Spleen (tissue), 11 donors: ENCODE measurements at regions not wholly inside any gene's neighbourhood (a gene's known extent, or its start where the extent isn't known, plus 50 kb on each side); places are given as distances from the start of the nearest gene placed in this dataset.
"Not testable (repeated sequence)": the region's sequence is repeated elsewhere in the genome, so short reads cannot be mapped to it uniquely, and the experiment has no call there.

Source experiments
- DNase-seq: peaks from one replicate; pipeline ENCODE4 v3.0.0-alpha.2; 2020
- H3K27ac ChIP-seq, 8 donors: fragments of 200-600 bp; sonication (generic) in 7 of 8; 1 replicate in 4 of 8; 2 replicates in 4 of 8; pipeline versions ENCODE4 v1.5.0 to v1.8.0; 2016 to 2021; ENCODE audit warnings: inconsistent platforms in 4 of 8, mild to moderate bottlenecking in 4 of 8, moderate library complexity in 1 of 8
- H3K27me3 ChIP-seq, 7 donors: fragments of 200-600 bp; sonication (generic) in 6 of 7; replicated peaks in 1 of 7; 1 replicate in 4 of 7; 2 replicates in 3 of 7; pipeline versions ENCODE4 v1.5.0 to v1.8.0; 2016 to 2021; ENCODE audit warnings: inconsistent platforms in 3 of 7, mild to moderate bottlenecking in 1 of 7
- H3K36me3 ChIP-seq, 6 donors: fragments of 200-600 bp; sonication (generic) in 5 of 6; 1 replicate in 4 of 6; 2 replicates in 2 of 6; pipeline versions ENCODE4 v1.5.0 to v1.8.0; 2016 to 2021; ENCODE audit warnings: inconsistent platforms in 2 of 6
- H3K4me1 ChIP-seq, 6 donors: fragments of 200-600 bp; sonication (generic) in 5 of 6; 1 replicate in 3 of 6; 2 replicates in 3 of 6; pipeline versions ENCODE4 v1.5.0 to v1.8.0; 2016 to 2021; ENCODE audit warnings: inconsistent platforms in 3 of 6
- H3K4me3 ChIP-seq, 8 donors: fragments of 200-600 bp; sonication (generic) in 7 of 8; 1 replicate in 4 of 8; 2 replicates in 4 of 8; pipeline versions ENCODE4 v1.5.0 to v1.8.0; 2016 to 2021; ENCODE audit warnings: inconsistent platforms in 4 of 8, mild to moderate bottlenecking in 4 of 8, moderate library complexity in 2 of 8
- H3K9me3 ChIP-seq, 8 donors: fragments of 200-600 bp; sonication (generic) in 7 of 8; 1 replicate in 4 of 8; 2 replicates in 4 of 8; pipeline versions ENCODE4 v1.5.0 to v1.8.0; 2016 to 2021; ENCODE audit warnings: inconsistent platforms in 4 of 8
- CTCF ChIP-seq, 11 experiments: fragments of 200-600 bp in 7 of 11; fragments of 450-650 bp in 4 of 11; sonication (generic) in 4 of 11; IDR thresholded peaks in 8 of 11; conservative IDR thresholded peaks in 3 of 11; 1 replicate in 7 of 11; 2 replicates in 4 of 11; pipeline versions ENCODE4 v1.4.0 to v1.8.0; 2016 to 2021; ENCODE audit warnings: antibody characterized with exemption in 11 of 11, inconsistent platforms in 4 of 11, mild to moderate bottlenecking in 1 of 11
- POLR2A ChIP-seq, 3 donors: fragments of 450-650 bp; IDR thresholded peaks; one replicate each; pipeline ENCODE4 v1.5.1; 2017; ENCODE audit warnings: antibody characterized with exemption in 3 of 3, mild to moderate bottlenecking in 1 of 3
- POLR2AphosphoS5 ChIP-seq, 3 donors: sonication (generic); formaldehyde crosslinking; IDR thresholded peaks; one replicate each; pipeline ENCODE4 v1.5.1; 2017; ENCODE audit warnings: antibody characterized with exemption in 3 of 3
- WGBS, 5 donors: extraction: QIAGEN DNeasy Blood & Tissue Kit in 3 of 5; methylation state at CpG; one replicate each; pipeline versions ENCODE4 v1.1.5 to v1.1.7; 2013 to 2018; 5-methylcytosine and 5-hydroxymethylcytosine counted together
- intact Hi-C: fragments of 100-400 bp; cut with DNase I; formaldehyde crosslinking; loops from one replicate; pipeline ENCODE4 v1.15.0; 2023; ENCODE audit warnings: low total_unique reads
- donor health status: healthy with polysubstance abuse.
- donor health status: DM: no; HTN: no; CAD: no; lungs with moderate emphysema.
- donor health status: DM: no; HTN: no; CAD: no.
- donor health status: Bipolar disorder and iron deficiency.
- donor health status: healthy.
- donor health status: DM: no; HTN: no; CAD: no.
- donor health status: DM: yes; HTN: yes; CAD: no.

GRCh38 chr20:58765780-58766179, 73.2 kb downstream of the NPEPL1 start:
- intact Hi-C loops, result no loop called here
- no peaks in the 10 kb centered on the region for H3K36me3 ChIP-seq
- H3K27me3 ChIP-seq, result peaks cover 0 to 57% (median 0%) of the 10 kb centered on the region in 7 donors
- no peak overlapping the region for H3K4me3 ChIP-seq
- peak; percentile 22 for DNase-seq
- 72 to 80% (median 74%) methylated on average over 4 of the region's 4 CpGs for WGBS, 5 donors
- TF ChIP-seq CTCF (IDR thresholded peaks at IDR 0.05 in 8 of 11, conservative IDR thresholded peaks at IDR 0.05 in 3 of 11) (no peak), POLR2AphosphoS5 (IDR thresholded peaks at IDR 0.05) (no peak), POLR2A (IDR thresholded peaks at IDR 0.05) (no peak)
- H3K27ac ChIP-seq, result no peak overlapping the region
- H3K4me1 ChIP-seq, result no peaks in the 10 kb centered on the region
- no peaks in the 10 kb centered on the region for H3K9me3 ChIP-seq

GRCh38 chr20:58767817-58768216, 75.2 kb downstream of the NPEPL1 start:
- H3K9me3 ChIP-seq, H3K4me3 ChIP-seq, intact Hi-C loops, DNase-seq, H3K36me3 ChIP-seq, H3K27ac ChIP-seq, H3K4me1 ChIP-seq: not testable (repeated sequence)
- 86 to 92% (median 88%) methylated on average over 7 of the region's 7 CpGs for whole genome bisulfite sequencing, 5 donors
- peaks cover 0 to 60% (median 0%) of the 10 kb centered on the region in 7 donors for H3K27me3 ChIP-seq
